Muscle layer of duodenum (tissue), 2 donors: ENCODE measurements at regions not wholly inside any gene's neighbourhood (a gene's known extent, or its start where the extent isn't known, plus 50 kb on each side); places are given as distances from the start of the nearest gene placed in this dataset.

Experiments
- H3K27ac ChIP-seq: one replicate; pipeline ENCODE4 v1.7.0; 2013; ENCODE audit warnings: mild to moderate bottlenecking, low read length
- H3K27me3 ChIP-seq: one replicate; pipeline ENCODE4 v1.7.0; 2013; ENCODE audit warnings: low read depth, mild to moderate bottlenecking, control low read depth, low read length
- H3K36me3 ChIP-seq, 2 donors: one replicate each; pipeline ENCODE4 v1.7.0; 2013; ENCODE audit warnings: low read length in 2 of 2, control low read depth in 1 of 2, mild to moderate bottlenecking in 1 of 2; ENCODE audit not compliant: insufficient read depth in 2 of 2, control insufficient read depth in 1 of 2
- H3K4me1 ChIP-seq, 2 donors: one replicate each; pipeline ENCODE4 v1.7.0; 2013; ENCODE audit warnings: low read length in 2 of 2, mild to moderate bottlenecking in 2 of 2, control low read depth in 1 of 2, moderate library complexity in 1 of 2; ENCODE audit not compliant: insufficient read depth in 2 of 2, control insufficient read depth in 1 of 2
- H3K4me3 ChIP-seq, 2 donors: one replicate each; pipeline ENCODE4 v1.7.0; 2013; ENCODE audit warnings: low read length in 2 of 2, low read depth in 1 of 2, mild to moderate bottlenecking in 1 of 2
- H3K9me3 ChIP-seq, 2 donors: one replicate each; pipeline ENCODE4 v1.7.0; 2013; ENCODE audit warnings: low read length in 2 of 2, control low read depth in 1 of 2, mild to moderate bottlenecking in 1 of 2; ENCODE audit not compliant: control insufficient read depth in 1 of 2
- donor health status: healthy.

DNA sequence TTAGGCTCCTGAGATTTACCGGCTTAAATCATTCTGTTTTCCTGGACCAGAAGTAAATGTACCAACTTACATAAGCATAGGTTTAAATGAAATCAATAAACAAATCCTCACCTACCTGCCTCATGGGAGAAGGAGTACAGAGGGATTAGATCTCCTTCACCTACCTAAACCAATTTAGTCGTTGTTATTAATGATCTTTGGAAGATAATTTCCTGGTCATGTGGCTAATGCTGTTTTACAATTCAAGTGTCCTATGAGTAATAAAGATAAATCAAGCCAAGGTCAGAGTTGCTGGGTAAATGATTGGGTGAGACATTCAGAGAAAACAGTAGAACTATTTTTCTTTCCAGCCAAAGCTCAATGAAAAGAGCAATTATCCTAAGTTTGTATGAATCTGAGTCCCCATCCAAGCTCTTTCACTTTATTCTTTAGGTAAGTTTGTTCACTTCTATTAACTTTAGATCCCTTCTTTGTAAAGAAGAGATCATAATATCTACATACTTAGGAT is 423.0 kb upstream of the FAM241A start:
- Histone ChIP-seq H3K36me3 (no peaks in the 10 kb centered on the region), H3K27ac (no peak overlapping the region), H3K9me3 (no peaks in the 10 kb centered on the region), H3K27me3 (no peaks in the 10 kb centered on the region), H3K4me1 (peaks cover 0 to 7% of the 10 kb centered on the region in 2 donors), H3K4me3 (no peak overlapping the region)

DNA sequence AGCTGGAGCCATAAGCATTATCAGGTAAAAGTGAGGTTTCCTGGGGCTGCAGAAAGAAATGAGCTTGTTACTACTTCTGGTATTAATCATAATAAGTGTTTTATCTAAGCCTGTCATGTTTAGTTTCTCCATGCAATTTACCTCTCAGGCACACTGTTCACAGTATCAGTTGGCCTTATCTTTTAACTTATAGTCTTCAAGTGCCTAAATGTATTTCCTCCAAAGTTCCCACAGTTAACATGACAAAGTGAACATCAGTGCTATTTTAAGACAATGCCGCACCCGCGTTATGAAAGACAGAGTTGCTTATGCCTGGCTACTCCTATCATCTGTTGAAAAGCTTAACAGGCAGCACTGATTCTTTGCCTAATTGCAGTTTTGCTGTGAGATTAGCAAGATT is 408.7 kb upstream of the FAM241A start:
- Histone ChIP-seq H3K9me3 (no peaks in the 10 kb centered on the region), H3K4me3 (no peak overlapping the region), H3K27me3 (no peaks in the 10 kb centered on the region), H3K36me3 (no peaks in the 10 kb centered on the region), H3K27ac (no peak overlapping the region), H3K4me1 (no peaks in the 10 kb centered on the region)

GRCh38 chr4:111744847-111745246 is 400.4 kb upstream of the FAM241A start:
- H3K36me3 ChIP-seq, result no peaks in the 10 kb centered on the region
- no peak overlapping the region for H3K27ac ChIP-seq
- H3K4me1 ChIP-seq, result no peaks in the 10 kb centered on the region
- H3K27me3 ChIP-seq, result no peaks in the 10 kb centered on the region
- H3K9me3 ChIP-seq, result no peaks in the 10 kb centered on the region
- no peak overlapping the region for H3K4me3 ChIP-seq

DNA sequence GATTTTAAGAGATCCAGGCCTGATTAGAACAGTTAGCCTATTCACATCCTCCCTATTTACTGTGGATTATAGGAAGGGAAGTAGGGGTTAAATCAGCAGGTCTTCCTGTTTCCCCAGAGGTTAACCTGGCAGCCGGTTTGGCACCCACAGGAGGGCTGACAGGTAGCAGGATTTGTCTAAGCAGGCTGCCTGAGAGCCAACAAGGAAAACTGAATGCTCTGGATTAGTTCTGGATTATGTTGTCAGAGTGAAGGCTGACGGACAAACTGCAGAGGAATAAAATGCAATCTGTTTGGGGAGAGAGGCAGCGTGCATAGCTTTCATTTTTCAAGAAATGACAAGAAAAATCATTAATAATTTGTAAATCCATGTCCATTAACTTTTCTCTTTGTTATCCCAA is 397.1 kb upstream of the FAM241A start:
- Histone ChIP-seq H3K36me3 (no peaks in the 10 kb centered on the region), H3K4me1 (no peaks in the 10 kb centered on the region), H3K4me3 (no peak overlapping the region), H3K9me3 (no peaks in the 10 kb centered on the region), H3K27me3 (no peaks in the 10 kb centered on the region), H3K27ac (no peak overlapping the region)

- Histone ChIP-seq H3K36me3 (no peaks in the 10 kb centered on the region), H3K4me3 (no peak overlapping the region), H3K4me1 (no peaks in the 10 kb centered on the region), H3K9me3 (no peaks in the 10 kb centered on the region), H3K27ac (no peak overlapping the region), H3K27me3 (no peaks in the 10 kb centered on the region)
These were observed 391.3 kb upstream of the FAM241A start for GRCh38 chr4:111754003-111754402.

- Histone ChIP-seq H3K27ac (no peak overlapping the region), H3K27me3 (no peaks in the 10 kb centered on the region), H3K4me3 (no peak overlapping the region), H3K4me1 (no peaks in the 10 kb centered on the region), H3K9me3 (no peaks in the 10 kb centered on the region), H3K36me3 (no peaks in the 10 kb centered on the region)
These were observed 389.7 kb upstream of the FAM241A start for GRCh38 chr4:111755571-111755970.

DNA sequence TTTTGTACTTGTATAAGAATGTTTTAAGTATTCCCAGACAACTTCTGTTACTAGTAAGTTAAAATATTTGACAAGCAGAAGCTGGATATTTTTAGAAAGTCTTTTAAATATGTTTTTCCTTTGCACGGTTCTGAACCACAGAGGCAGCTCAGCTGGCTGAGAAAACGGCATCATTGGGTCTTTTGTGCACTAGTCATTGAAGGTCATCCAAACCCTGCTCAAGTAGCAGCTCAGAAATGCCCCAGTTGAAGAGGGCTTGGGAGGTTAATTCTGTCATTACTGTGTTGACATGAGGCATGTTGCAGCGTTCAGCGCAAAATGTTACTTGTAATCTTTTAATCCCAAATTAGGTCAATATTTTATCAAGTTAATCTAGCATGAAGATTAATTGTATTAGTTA is 383.7 kb upstream of the FAM241A start:
- Histone ChIP-seq H3K27ac (no peak overlapping the region), H3K27me3 (no peaks in the 10 kb centered on the region), H3K9me3 (no peaks in the 10 kb centered on the region), H3K4me3 (no peak overlapping the region), H3K4me1 (peaks cover 0 to 4% of the 10 kb centered on the region in 2 donors), H3K36me3 (no peaks in the 10 kb centered on the region)

DNA sequence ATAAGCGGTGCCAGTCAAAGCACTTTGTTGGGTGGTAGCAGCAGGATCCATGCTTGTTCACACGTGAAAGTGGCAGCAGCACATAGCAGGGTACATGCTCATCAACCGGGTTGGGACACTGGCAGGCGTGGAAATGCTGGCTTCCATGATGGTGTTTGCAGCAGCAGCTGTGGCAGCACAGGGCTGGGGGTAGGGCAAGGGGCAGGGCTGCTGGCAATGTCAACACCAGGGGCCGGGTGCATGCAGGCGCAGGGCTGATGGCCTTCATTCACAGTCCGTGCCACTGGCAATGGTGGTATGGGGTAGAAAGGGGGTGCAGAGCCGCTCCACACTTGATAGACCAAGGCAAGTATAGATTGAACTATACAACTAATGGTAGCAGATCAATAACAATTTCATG is 374.7 kb upstream of the FAM241A start:
- Histone ChIP-seq H3K4me1 (peaks cover 0 to 7% of the 10 kb centered on the region in 2 donors), H3K4me3 (no peak overlapping the region), H3K27me3 (no peaks in the 10 kb centered on the region), H3K9me3 (peaks cover 0 to 4% of the 10 kb centered on the region in 2 donors), H3K36me3 (no peaks in the 10 kb centered on the region), H3K27ac (no peak overlapping the region)

DNA sequence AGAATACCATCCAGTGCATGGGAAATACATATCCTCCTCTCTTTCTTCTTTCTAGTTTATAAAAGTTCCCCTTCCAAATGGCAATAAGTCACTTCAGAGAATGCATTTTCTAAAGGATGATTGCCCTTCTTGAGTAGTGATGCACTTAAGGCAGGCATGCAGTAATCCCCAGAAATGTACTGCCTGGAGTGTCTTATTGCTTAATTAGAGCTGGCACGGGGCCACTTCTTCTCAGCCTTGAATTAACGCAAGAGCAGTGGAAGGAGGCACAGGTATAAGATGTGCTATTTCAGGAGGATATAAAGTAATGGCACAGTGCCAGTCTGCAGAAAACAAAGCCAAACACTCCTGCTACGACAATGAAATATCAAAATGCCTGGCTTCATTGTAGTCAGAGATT is 371.4 kb upstream of the FAM241A start:
- no peaks in the 10 kb centered on the region for H3K27me3 ChIP-seq
- peaks cover 0 to 15% of the 10 kb centered on the region in 2 donors for H3K4me1 ChIP-seq
- peaks cover 0 to 2% of the 10 kb centered on the region in 2 donors for H3K9me3 ChIP-seq
- no peak overlapping the region for H3K4me3 ChIP-seq
- no peaks in the 10 kb centered on the region for H3K36me3 ChIP-seq
- no peak overlapping the region for H3K27ac ChIP-seq

DNA sequence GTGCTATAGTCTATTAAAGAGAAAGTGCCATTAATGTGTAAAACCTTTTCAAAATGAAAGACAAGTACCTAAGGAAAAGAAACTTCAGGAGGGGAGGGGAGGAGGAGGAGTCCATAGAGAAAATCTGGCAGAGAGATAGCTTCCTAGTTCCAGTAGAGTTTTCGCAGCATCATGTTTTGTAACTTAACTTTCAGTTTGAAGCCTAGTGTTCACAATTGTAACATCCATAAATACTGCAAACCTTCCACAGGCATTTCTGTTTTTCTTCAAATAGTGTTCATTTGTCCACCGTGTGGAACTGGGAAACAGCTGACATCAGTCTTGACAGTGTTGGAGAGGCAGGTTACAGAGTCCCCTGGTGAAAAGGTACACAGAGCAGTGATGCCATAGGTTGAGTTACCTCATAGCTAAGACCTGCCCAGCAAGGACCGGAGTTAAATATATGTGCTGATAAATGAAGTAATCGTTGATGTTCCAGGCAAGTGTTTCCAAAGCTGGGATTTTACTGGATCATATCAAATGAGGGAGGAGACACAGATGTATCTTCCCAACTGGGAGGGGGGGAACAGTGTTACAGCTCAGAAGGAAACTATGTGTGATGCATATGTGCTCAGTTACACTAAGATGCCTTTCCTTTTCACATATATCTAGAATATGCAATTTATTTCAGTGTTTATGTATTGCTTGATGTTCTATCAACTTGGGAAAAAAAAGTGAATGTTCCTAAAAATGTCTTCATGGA is 369.5 kb upstream of the FAM241A start:
- Histone ChIP-seq H3K4me3 (no peak overlapping the region), H3K4me1 (peaks cover 0 to 15% of the 10 kb centered on the region in 2 donors)

DNA sequence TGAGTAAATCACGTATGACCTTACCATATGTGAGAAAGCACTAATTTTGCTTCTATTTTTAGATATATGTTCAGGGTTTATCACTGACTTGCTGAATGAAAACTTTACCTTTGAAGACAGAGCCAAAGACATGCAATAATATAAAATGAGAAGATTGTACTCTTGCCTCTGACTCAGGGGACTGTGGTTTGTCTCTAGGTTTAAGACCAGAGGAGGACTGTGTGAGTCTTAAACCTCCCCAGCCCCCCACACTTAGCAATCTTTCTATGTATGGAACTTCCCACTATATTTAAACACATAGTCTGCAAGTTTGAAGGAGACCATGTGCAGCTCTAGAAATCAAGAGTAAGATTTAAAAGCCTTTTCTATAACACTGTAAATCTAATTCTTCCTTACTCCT is 368.7 kb upstream of the FAM241A start:
- Histone ChIP-seq H3K4me3 (no peak overlapping the region), H3K9me3 (no peaks in the 10 kb centered on the region), H3K27me3 (no peaks in the 10 kb centered on the region), H3K36me3 (no peaks in the 10 kb centered on the region), H3K27ac (no peak overlapping the region), H3K4me1 (peaks cover 0 to 15% of the 10 kb centered on the region in 2 donors)

More for the DNA sequence above, 369.5 kb upstream of the FAM241A start:
- no peak overlapping the region for H3K27ac ChIP-seq
- H3K36me3 ChIP-seq, result no peaks in the 10 kb centered on the region
- no peaks in the 10 kb centered on the region for H3K27me3 ChIP-seq
- H3K9me3 ChIP-seq, result no peaks in the 10 kb centered on the region

- no peaks in the 10 kb centered on the region for H3K27me3 ChIP-seq
- H3K9me3 ChIP-seq, result no peaks in the 10 kb centered on the region
- peaks cover 0 to 14% of the 10 kb centered on the region in 2 donors for H3K4me1 ChIP-seq
- H3K27ac ChIP-seq, result no peak overlapping the region
- H3K36me3 ChIP-seq, result no peaks in the 10 kb centered on the region
- H3K4me3 ChIP-seq, result no peak overlapping the region
These were observed 366.7 kb upstream of the FAM241A start for GRCh38 chr4:111778543-111778942.
